ENCODE measurements at regions not wholly inside any gene's neighbourhood (a gene's known extent, or its start where the extent isn't known, plus 50 kb on each side); places are given as distances from the start of the nearest gene placed in this dataset.

DNA sequence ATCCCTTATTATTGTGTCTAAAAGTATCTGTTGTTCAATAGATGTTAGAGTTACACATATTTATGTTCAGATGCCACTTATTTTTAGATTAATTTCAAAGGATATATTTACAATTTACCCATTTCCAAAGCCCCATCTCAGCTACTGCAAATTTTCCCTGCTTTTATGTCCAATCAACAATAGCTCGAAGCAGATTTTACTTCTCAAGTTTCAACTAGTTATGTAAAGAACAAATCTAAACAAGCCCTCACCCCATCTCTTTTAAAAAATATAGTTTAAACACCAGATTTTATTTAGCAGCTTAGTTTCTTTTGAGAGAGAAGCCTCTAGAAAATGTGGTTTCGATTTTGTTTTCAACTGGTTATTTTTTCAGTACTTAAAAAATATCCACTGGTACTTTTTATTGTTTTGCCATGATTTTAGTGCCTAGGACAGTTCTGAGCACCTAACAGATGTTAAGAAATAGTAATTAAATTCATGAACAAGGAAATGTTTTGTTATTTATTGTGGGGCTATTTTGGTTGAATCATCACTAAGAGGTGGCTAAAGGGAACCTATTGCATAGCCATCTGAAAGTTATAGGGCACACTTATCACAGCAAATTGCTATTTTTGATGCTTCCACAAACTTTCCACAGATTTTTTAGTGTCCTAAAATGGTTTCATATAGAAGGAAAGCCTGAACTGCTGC is 96.2 kb upstream of the BMP4 start:
- Histone ChIP-seq H3K4me3 (ENCODE audit: control insufficient read depth in 1 of 2, extremely low read depth in 1 of 2, low read length in 1 of 2) (no peak overlapping the region), H3K27me3 (replicated peaks in 1 of 2; ENCODE audit: control insufficient read depth in 2 of 2, extremely low read depth in 1 of 2, insufficient read depth in 2 of 2, low read length in 1 of 2) (no peaks in the 10 kb centered on the region), H3K36me3 (ENCODE audit: control insufficient read depth in 2 of 2, extremely low read depth in 1 of 2, insufficient read depth in 1 of 2, low read length in 1 of 2) (no peaks in the 10 kb centered on the region), H3K27ac (ENCODE audit: low read length) (no peak overlapping the region), H3K9me3 (no peaks in the 10 kb centered on the region), H3K4me1 (ENCODE audit: control insufficient read depth in 1 of 2, extremely low read depth in 1 of 2, insufficient read depth in 2 of 2, low read length in 2 of 2) (no peaks in the 10 kb centered on the region)
- CTCF ChIA-PET = no interaction called here
- Mint-ChIP-seq H3K36me3 (no peaks in the 10 kb centered on the region), H3K4me1 (no peaks in the 10 kb centered on the region), H3K9me3 (peaks cover 0 to 4% (median 0%) of the 10 kb centered on the region in 3 donors), H3K27me3 (no peaks in the 10 kb centered on the region), H3K4me3 (no peak overlapping the region), H3K27ac (no peak overlapping the region)
- no CpG with 5 or more reads among the region's 2 CpGs for WGBS (ENCODE audit: insufficient coverage)
- no peak for ATAC-seq (replicated peaks in 1 of 4)
- DNase-seq = no peak
- POLR2A ChIA-PET = no interaction called here

GRCh38 chr14:54053386-54053745 is 96.7 kb upstream of the BMP4 start:
- Histone ChIP-seq H3K4me1 (ENCODE audit: control insufficient read depth in 1 of 2, extremely low read depth in 1 of 2, insufficient read depth in 2 of 2, low read length in 2 of 2) (no peaks in the 10 kb centered on the region), H3K36me3 (ENCODE audit: control insufficient read depth in 2 of 2, extremely low read depth in 1 of 2, insufficient read depth in 1 of 2, low read length in 1 of 2) (no peaks in the 10 kb centered on the region), H3K9me3 (no peaks in the 10 kb centered on the region), H3K27ac (ENCODE audit: low read length) (no peak overlapping the region), H3K27me3 (replicated peaks in 1 of 2; ENCODE audit: control insufficient read depth in 2 of 2, extremely low read depth in 1 of 2, insufficient read depth in 2 of 2, low read length in 1 of 2) (no peaks in the 10 kb centered on the region), H3K4me3 (ENCODE audit: control insufficient read depth in 1 of 2, extremely low read depth in 1 of 2, low read length in 1 of 2) (no peak overlapping the region)
- no CpG with 5 or more reads among the region's 2 CpGs for whole genome bisulfite sequencing (ENCODE audit: insufficient coverage)
- ChIA-PET POLR2A (no interaction called here), CTCF (no interaction called here)
- no peak overlapping the region for H3K27ac Mint-ChIP-seq
- no peaks in the 10 kb centered on the region for H3K4me1 Mint-ChIP-seq
- H3K9me3 Mint-ChIP-seq = peaks cover 0 to 4% (median 0%) of the 10 kb centered on the region in 3 donors
- DNase-seq (no peak), ATAC-seq (replicated peaks in 1 of 4) (no peak)
- H3K36me3 Mint-ChIP-seq = no peaks in the 10 kb centered on the region
- no peaks in the 10 kb centered on the region for H3K27me3 Mint-ChIP-seq
- H3K4me3 Mint-ChIP-seq = no peak overlapping the region

DNA sequence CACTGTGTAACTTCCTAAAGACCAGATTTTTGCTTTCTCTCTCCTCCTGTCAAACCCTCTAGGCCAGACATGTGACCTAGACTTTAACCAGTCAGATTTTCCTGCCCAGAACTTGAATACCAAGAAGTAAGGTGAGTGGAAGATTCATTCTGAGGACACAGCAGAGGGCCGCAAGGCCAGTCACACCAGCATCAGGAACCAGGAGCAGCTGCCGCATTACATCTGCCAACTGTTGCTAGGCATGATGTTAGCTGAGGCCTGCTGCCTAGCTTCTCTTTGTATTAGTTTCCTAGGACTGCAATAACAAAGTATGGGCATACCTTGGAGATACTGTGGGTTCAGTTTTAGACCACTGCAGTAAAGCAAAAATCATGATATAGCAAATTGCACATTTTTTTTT is 101.9 kb upstream of the BMP4 start:
- ATAC-seq (replicated peaks in 1 of 4) = no peak
- Mint-ChIP-seq H3K9me3 (peaks cover 0 to 4% (median 0%) of the 10 kb centered on the region in 3 donors), H3K27me3 (no peaks in the 10 kb centered on the region), H3K4me3 (no peak overlapping the region), H3K36me3 (no peaks in the 10 kb centered on the region), H3K27ac (no peak overlapping the region), H3K4me1 (no peaks in the 10 kb centered on the region)
- no peak for DNase-seq
- Histone ChIP-seq H3K27me3 (replicated peaks in 1 of 2; ENCODE audit: control insufficient read depth in 2 of 2, extremely low read depth in 1 of 2, insufficient read depth in 2 of 2, low read length in 1 of 2) (no peaks in the 10 kb centered on the region), H3K9me3 (no peaks in the 10 kb centered on the region), H3K27ac (ENCODE audit: low read length) (no peak overlapping the region), H3K4me1 (ENCODE audit: control insufficient read depth in 1 of 2, extremely low read depth in 1 of 2, insufficient read depth in 2 of 2, low read length in 2 of 2) (no peaks in the 10 kb centered on the region), H3K36me3 (ENCODE audit: control insufficient read depth in 2 of 2, extremely low read depth in 1 of 2, insufficient read depth in 1 of 2, low read length in 1 of 2) (no peaks in the 10 kb centered on the region), H3K4me3 (ENCODE audit: control insufficient read depth in 1 of 2, extremely low read depth in 1 of 2, low read length in 1 of 2) (no peak overlapping the region)
- ChIA-PET POLR2A (no interaction called here), CTCF (no interaction called here)
- 83% methylated on average over 1 of the region's 2 CpGs for WGBS (ENCODE audit: insufficient coverage)

GRCh38 chr14:54083549-54084239 is 127.1 kb upstream of the BMP4 start:
- peaks cover 0 to 2% (median 0%) of the 10 kb centered on the region in 3 donors for H3K9me3 Mint-ChIP-seq
- no peak overlapping the region for H3K27ac Mint-ChIP-seq
- no peak overlapping the region for H3K4me3 Mint-ChIP-seq
- H3K4me3 ChIP-seq (ENCODE audit: control insufficient read depth in 1 of 2, extremely low read depth in 1 of 2, low read length in 1 of 2) = no peak overlapping the region
- H3K27me3 Mint-ChIP-seq = peaks cover 0 to 5% of the 10 kb centered on the region in 2 donors
- no peaks in the 10 kb centered on the region for H3K9me3 ChIP-seq
- no peaks in the 10 kb centered on the region for H3K36me3 Mint-ChIP-seq
- POLR2A ChIA-PET = no interaction called here
- H3K27ac ChIP-seq (ENCODE audit: low read length) = no peak overlapping the region
- CTCF ChIA-PET = no interaction called here
- no peak for DNase-seq
- ATAC-seq (replicated peaks in 1 of 4) = no peak
- no peaks in the 10 kb centered on the region for H3K4me1 Mint-ChIP-seq
- H3K27me3 ChIP-seq (replicated peaks in 1 of 2; ENCODE audit: control insufficient read depth in 2 of 2, extremely low read depth in 1 of 2, insufficient read depth in 2 of 2, low read length in 1 of 2) = no peaks in the 10 kb centered on the region
- WGBS (ENCODE audit: insufficient coverage) = no CpG with 5 or more reads among the region's 3 CpGs
- H3K36me3 ChIP-seq (ENCODE audit: control insufficient read depth in 2 of 2, extremely low read depth in 1 of 2, insufficient read depth in 1 of 2, low read length in 1 of 2) = no peaks in the 10 kb centered on the region
- H3K4me1 ChIP-seq (ENCODE audit: control insufficient read depth in 1 of 2, extremely low read depth in 1 of 2, insufficient read depth in 2 of 2, low read length in 2 of 2) = no peaks in the 10 kb centered on the region

DNA sequence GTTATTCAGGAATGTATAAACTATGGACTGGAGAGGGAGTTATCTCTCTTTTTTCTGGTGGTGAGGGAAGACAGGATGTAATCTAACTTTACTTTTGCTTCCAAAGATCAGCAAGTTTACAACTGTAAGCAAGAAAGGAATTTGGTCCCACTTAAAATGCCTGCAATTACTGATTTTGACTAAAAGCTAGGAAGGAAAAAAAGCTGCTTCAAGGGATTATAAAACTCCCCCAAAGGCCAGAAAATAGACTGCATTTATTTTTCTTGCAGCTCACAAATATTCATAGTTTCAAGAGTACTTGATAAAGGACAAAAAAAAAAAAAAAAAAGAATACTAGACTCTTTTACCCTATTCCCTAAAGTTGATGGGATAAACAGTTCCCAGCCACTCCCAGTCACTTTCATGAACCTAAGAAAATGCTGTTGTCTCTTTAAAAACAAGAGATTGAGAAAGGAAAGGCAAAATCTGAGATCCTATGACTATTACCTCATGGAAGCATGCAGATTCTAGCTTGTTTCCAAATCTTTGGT is 128.7 kb upstream of the BMP4 start:
- Mint-ChIP-seq H3K4me3 (no peak overlapping the region), H3K27me3 (peaks cover 0 to 3% of the 10 kb centered on the region in 2 donors), H3K9me3 (peaks cover 0 to 2% (median 0%) of the 10 kb centered on the region in 3 donors), H3K27ac (no peak overlapping the region), H3K4me1 (no peaks in the 10 kb centered on the region), H3K36me3 (no peaks in the 10 kb centered on the region)
- ChIA-PET CTCF (interaction anchor here (0.6 kb wide), 2 partner anchors 90 to 127 kb away, joined by 3 to 5 read pairs; no protein-coding TSS in a partner anchor), POLR2A (no interaction called here)
- Histone ChIP-seq H3K4me1 (ENCODE audit: control insufficient read depth in 1 of 2, extremely low read depth in 1 of 2, insufficient read depth in 2 of 2, low read length in 2 of 2) (no peaks in the 10 kb centered on the region), H3K27ac (ENCODE audit: low read length) (no peak overlapping the region), H3K4me3 (ENCODE audit: control insufficient read depth in 1 of 2, extremely low read depth in 1 of 2, low read length in 1 of 2) (no peak overlapping the region), H3K9me3 (no peaks in the 10 kb centered on the region), H3K36me3 (ENCODE audit: control insufficient read depth in 2 of 2, extremely low read depth in 1 of 2, insufficient read depth in 1 of 2, low read length in 1 of 2) (no peaks in the 10 kb centered on the region), H3K27me3 (replicated peaks in 1 of 2; ENCODE audit: control insufficient read depth in 2 of 2, extremely low read depth in 1 of 2, insufficient read depth in 2 of 2, low read length in 1 of 2) (no peaks in the 10 kb centered on the region)
- no peak for ATAC-seq (replicated peaks in 1 of 4)
- DNase-seq = no peak

GRCh38 chr14:54085841-54086240 is 129.2 kb upstream of the BMP4 start:
- CTCF ChIA-PET = no interaction called here
- Mint-ChIP-seq H3K27me3 (peaks cover 0 to 1% of the 10 kb centered on the region in 2 donors), H3K36me3 (no peaks in the 10 kb centered on the region), H3K4me1 (no peaks in the 10 kb centered on the region), H3K9me3 (peaks cover 0 to 4% (median 0%) of the 10 kb centered on the region in 3 donors), H3K27ac (no peak overlapping the region), H3K4me3 (no peak overlapping the region)
- H3K36me3 ChIP-seq (ENCODE audit: control insufficient read depth in 2 of 2, extremely low read depth in 1 of 2, insufficient read depth in 1 of 2, low read length in 1 of 2) = no peaks in the 10 kb centered on the region
- WGBS (ENCODE audit: insufficient coverage) = 92% methylated on average over 2 of the region's 4 CpGs
- H3K9me3 ChIP-seq = no peaks in the 10 kb centered on the region
- DNase-seq (no peak), ATAC-seq (replicated peaks in 1 of 4) (no peak)
- H3K27me3 ChIP-seq (replicated peaks in 1 of 2; ENCODE audit: control insufficient read depth in 2 of 2, extremely low read depth in 1 of 2, insufficient read depth in 2 of 2, low read length in 1 of 2) = no peaks in the 10 kb centered on the region
- H3K27ac ChIP-seq (ENCODE audit: low read length) = no peak overlapping the region
- H3K4me3 ChIP-seq (ENCODE audit: control insufficient read depth in 1 of 2, extremely low read depth in 1 of 2, low read length in 1 of 2) = no peak overlapping the region
- POLR2A ChIA-PET = no interaction called here
- no peaks in the 10 kb centered on the region for H3K4me1 ChIP-seq (ENCODE audit: control insufficient read depth in 1 of 2, extremely low read depth in 1 of 2, insufficient read depth in 2 of 2, low read length in 2 of 2)
